ENCODE measurements at regions not wholly inside any gene's neighbourhood (a gene's known extent, or its start where the extent isn't known, plus 50 kb on each side); places are given as distances from the start of the nearest gene placed in this dataset.
"Not testable (repeated sequence)": the region's sequence is repeated elsewhere in the genome, so short reads cannot be mapped to it uniquely, and the experiment has no call there.

DNA sequence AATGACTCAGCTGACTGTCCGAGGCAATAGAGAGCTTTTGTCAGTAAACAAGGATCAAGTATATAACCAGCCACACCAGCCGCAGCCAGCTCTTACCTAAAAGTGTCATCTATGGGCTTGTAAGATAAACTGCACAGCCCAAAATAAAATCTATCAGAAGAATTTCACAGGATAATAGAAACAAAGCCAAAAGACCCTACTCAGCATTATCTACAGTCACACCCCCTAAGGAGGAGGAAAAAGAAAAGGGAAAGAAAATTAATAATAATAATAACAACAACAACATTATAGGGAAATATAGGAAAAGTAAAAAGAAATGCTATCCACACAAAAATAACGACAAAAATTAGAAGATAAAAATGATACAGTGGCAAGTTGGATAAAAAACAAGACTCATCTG, 1883.8 kb downstream of the OLFM4 start:
- no peak for DNase-seq

DNA sequence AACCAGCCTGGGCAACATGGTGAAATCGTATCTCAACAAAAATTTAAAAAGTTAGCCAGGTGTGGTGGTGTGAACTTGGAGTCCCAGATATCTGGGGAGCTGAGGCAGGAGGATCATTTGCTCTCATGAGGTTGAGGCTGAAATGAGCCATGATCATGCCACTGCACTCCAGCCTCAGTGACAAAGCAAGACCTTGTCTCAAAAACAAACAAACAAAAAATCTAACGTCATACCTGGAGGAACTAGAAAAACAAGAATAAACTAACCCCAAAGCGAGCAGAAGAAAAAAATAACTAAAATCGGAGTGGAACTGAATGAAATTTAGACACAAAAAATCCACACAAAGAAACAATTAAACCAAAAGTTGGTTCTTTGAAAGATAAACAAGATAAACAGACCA, 1885.1 kb downstream of the OLFM4 start:
- DNase-seq = no peak

DNA sequence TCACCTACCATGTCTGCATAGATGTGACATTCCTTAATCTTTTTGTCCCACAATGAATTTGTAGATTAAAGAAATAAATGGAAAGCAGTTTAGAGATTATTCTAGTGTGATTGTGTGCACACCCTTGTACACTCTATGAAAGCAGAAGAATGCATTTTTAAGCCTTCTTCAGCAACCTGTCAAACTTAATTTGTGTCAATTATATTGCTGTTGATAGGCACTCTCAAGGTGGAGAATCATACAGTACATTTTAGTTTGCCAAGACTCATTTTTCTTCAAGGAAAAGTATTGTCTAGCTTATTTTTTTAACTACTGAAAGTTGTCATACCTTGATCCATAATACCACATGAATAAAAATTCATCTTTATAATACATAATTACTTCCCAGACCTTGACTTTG, 1898.9 kb downstream of the OLFM4 start:
- no peak for DNase-seq

DNA sequence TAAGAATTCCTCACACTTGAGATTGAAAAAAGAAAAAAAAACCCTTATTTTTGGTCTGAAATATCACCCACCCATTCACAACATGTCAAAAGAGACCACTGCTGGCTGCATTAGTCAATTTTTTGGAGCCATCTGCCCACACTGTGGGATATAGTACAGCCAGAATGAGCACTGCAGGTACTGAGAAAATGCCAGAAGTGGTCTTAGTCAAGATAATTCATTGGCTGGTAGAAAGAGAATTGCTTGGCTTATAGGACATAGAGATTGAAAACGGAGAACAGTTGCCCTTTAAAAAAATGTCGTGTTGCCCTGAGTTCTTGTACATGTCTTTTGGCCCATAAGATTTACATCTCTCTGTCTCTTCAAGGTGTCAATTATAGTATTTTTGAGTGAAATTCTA, 1899.5 kb downstream of the OLFM4 start:
- DNase-seq = no peak

DNA sequence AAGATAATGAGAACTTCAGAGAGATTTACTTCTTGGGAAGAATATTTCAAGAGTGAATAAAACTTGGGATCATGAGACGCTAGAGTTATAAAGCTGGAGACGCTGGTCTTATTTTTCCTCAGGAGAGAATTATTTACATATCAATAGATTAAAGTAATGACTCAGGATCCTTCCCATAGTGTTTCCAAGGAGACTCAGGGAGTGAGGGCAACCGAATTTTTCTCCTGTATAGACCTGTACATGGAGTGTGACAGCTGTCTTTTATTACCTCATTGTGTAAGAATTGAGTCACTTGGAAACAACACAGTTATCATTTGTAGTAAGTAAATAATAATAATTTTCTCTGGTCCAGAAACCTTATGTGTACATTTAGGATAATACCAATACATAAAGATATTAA, 1905.5 kb downstream of the OLFM4 start:
- no peak for DNase-seq

DNA sequence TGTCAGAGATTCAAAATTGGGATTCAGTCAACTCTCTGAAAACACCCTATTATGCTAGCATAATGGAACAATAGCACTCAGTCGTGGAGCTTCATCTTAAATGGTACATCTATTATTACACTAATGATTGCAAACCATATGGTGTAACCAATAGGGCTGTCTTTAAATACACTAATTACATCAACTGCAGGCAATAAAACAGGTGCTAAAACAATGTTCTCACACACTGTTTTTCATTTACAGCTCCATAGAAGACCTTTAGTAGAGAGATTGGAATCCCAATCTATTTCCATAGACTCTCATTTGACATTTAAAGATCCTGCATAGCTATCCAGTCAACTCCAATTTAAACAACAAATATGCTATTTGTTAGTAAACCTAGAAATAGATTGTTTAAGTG, 1917.4 kb downstream of the OLFM4 start:
- DNase-seq = no peak

DNA sequence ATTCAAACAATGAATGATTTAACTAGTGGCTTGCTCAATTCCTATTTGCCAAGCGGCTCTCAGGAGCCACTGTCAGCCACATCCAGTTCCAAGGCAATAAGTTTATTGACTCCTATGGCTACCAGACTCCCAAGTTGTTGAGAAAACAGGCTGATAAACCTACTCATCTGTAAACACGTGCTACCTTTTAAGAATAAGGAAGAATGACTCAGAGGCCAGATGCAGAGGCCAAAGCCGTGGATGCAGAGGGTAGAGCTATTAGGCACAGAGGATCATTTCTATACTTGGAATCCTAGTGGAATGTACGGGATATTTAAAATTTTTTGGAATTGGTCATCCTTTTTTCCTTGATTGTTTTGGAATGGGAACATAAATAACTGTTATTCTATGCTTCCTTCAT, 1921.1 kb downstream of the OLFM4 start:
- no peak for DNase-seq

DNA sequence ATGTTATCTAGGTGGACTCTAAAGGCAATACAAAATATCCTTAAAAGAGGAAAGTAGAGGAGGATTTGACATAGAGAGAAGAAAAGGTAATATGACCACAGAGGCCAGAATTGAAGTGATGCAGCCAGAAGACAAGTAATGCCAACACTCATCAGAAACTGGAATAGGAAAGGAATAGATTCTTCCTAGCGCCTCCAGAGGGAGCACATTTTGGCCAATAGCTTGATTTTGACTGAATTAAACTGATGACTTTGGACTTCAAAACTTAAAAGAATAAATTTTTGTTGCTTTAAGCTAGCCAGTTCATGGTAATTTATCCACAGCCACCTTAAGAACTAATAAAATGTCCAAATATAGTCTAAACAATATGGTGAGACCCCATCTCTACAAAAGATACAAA, 1921.9 kb downstream of the OLFM4 start:
- DNase-seq = no peak

DNA sequence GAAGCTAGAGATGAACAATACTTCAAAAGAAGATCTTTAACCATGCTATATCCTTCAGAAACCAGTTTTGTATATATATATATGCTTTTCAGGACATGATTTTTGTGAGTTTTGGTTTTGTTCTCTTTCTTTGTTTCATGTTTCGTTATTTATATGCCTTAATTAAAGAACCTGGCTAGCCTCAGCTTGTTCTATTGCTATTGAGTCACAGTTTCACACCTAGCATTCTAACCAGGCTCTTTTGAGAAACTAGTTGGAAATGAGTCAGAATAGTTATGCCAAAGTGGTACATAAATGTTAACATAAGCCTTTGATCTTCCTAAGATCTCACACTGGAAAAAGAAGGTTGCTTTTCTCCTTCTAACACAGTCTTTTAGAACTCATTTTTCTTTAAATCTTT, 1925.2 kb downstream of the OLFM4 start:
- no peak for DNase-seq

DNA sequence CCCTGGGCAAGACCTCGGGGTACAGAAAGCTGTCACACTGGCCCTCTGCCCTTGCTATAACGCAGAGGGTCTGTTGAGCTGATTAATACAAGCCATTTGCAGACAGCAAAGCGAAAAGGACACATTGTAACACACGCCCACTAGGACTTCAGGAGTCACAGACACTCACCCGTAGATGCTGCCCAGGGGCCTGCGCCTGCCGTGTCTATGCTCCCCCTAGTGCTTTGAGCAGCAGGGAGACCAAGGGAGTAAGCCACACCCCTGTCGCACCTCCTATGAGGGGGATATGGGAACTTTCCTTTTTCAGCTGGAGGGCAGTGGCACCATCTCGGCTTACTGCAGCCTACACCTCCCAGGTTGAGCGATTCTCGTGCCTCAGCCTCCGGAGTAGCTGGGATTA, 1930.2 kb downstream of the OLFM4 start:
- no peak for DNase-seq

DNA sequence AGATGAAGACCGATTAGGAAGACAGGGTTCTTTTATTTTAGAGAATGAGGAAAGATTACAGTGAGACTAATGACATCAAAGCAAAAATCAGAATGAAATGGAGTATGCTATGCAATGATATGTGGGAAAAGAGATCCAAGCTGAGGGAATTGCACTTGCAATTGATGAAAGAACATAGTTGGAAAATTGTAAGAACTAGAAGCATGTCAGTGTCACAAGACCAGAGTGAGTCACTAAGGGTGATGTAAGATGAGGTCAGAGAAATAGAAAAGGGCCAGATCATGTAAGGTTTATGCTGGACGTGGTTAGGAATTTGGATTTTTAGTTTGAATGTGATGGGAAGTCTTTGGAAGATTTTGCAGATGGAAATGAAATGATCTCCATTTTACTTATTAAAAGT, 1937.3 kb downstream of the OLFM4 start:
- DNase-seq = no peak

DNA sequence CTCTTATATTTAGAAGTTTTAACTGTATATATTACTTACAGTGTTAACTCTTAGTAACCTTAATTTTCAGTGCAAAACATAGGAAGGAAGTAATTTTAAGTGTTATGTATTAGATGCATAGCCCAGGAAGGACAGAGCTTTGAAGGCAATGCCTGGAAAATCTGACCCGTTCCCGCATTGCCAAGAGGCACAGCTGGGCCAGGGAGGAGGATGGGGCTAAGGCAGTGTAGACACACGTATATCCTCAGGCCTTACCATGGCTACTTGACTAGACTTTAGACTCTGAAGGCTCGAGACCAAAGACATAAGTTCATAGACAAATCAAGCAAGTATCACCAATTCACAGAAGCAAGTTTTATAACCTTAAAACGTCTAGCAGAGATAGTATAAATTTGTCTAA, 1944.2 kb downstream of the OLFM4 start:
- no peak for DNase-seq

DNA sequence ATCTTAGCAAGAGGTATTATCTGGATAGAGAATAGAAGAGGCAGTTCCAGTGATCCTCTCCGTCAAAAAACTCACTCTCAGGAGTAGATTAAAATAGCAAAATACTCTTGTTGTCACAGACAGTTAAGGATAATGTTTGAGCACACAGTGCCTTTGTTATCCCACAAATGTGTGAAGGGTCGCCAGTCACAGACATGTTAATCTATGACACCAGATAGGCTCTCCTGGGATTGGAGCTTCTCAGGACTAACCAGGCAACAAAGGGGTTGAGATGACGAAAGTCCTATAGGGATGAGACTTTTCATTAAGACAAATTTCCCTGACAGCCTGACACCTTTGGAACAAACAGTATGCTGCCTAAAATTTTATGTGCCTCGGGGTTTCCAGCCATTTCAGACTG, 1947.1 kb downstream of the OLFM4 start:
- no peak for DNase-seq

DNA sequence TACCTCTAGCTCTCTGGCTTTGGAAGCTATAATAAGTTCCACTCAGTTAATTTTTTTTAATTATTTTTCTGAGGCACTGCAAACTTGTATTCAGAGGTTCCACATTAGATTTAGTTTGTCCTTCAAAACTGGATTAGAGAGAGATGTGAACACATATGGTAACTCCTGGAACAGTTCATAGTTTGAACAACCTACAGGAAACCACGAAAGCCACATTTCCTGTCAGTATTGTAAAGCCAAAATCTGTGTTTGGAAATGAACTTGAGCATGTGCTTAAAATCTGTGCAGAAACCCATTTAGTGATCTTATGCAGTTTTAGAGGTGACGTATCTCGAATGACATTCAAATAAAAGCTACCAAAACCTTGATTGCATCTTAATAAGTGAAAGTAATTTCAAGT, 1952.0 kb downstream of the OLFM4 start:
- no peak for DNase-seq

DNA sequence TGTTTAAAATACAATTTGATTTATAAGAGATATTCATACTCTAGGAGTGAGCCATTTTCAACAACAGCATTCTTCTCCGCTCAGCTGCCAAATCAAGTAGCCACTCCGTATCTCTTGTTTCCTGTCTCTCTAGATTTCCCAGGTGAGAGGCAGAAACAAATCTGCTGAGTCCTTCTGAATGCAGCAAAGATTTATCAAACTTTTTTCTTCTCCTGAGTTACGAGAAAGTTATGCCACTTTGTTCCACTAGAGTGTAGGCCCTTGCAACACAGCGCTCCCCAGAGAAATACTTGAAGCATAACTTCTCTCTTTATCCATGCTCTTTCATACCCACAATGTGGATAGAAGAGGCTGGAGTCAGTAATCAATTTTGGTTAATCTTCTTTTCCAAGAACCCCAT, 1960.8 kb downstream of the OLFM4 start:
- DNase-seq = no peak

DNA sequence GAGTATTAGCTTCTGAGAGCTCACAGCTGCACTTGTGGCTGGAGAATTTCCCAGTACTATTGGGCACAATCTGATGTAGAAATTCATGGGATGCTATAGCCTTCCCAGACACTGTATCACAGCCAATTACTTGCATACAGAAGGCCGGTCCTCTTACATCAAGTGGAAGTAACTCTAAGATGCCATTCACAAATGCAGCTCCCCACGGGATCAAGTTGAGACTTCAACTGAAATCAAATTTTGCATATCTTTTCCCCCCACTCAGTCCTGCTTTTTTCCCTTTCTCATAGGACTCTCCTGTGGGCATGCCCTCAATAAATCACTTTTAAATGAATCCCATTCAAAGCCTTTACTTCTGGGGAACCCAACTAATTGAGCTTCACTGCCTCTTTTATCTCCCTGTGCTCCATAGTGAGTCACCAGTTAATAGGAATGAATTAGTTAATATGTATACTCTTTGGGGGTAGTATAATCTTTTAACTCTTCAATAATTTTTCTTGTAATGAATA, 1970.8 kb downstream of the OLFM4 start:
- DNase-seq = no peak

DNA sequence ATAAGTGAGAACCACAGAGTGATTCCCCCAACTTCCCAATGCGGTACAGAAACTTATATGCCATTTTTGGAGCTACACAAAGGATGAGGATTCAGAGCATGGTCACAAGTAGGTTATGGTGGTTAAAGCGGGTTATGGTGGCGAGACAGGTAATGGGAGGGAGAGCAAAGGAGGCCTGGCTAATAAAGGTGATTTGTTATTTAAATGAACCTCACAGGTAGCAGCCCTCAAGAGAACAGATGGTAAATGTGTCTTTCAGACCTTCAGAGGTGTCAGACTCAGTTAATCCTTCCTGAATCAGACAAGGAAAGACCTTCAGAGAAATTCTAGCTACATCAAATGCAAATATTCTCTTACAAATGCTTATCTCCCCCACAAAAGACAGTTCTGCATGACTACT, 1971.4 kb downstream of the OLFM4 start:
- DNase-seq = no peak

DNA sequence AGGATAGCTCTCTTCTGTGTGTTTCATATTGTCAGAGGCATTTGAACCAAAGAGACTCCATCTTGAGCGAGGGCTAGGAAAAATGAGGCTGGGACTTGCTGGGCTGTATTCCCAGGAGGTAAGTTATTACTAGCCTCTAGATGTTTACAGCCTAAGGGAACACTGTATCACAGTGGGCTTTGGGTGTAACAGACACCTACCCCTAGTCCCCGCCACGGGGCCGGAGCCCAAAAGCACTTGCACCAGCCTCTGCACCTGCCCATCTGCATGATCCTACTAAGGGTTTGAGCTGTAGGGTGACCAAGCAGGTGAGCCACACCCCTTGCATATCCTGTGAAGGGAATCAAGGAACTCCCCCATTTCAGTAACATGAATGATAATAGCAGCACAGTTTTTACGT, 1972.2 kb downstream of the OLFM4 start:
- DNase-seq = no peak

DNA sequence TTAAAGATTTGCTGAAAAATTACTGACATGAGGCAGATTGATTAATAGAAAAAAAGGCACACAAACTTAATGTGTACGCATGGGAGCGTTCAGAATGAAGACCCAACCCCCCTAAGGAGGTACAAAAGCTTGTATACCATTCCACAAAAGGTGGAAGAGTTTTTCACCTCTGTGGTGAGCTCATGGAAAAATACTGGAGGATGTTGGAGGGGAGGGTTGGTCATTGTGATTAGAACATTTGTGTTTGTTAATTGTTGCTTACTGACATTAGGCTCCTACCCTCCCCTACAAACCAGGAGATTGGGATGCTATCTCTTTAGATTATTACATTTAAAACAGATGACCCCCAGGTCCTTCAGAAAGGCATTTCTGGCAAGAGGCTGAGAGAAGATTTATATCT, 1973.3 kb downstream of the OLFM4 start:
- no peak for DNase-seq

DNA sequence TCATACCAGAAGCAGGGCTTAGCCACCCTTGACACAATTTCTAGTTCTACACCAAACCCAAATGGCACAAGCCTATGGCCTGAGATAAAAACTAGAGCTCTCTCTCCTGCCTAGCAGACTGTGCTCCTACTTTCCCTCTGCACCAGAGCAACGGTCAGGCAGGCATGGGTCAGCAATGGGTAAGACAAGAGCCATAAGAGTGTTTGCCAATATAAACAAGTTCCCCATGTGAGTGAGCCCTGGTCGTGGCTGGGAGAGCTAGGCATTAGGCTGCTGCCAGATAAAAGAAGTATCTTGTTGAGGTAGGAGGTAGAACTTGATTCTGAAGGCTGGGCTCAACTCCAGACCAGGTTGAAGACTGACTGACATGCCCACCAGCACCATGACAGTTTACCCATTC, 1979.1 kb downstream of the OLFM4 start:
- DNase-seq = no peak

DNA sequence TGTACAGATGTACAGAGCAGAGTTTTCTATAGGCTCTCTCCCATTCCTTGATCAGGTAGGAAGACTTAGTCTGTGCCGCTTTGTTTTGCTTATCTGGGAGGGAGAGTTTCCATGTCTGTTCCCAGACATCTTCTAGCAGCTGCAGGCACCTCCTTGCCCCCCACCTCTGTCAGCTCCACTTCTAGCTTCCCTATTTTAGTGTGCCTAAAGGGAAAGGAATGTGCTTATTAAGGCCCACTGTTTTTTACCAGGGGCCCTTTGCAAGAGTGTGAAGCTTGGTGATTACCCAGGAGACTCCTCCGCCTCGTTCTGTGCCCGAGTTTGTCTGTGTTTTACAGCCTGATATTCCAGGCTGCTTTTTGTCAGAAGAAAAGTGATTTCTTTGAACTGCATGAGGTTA, 1984.4 kb downstream of the OLFM4 start:
- DNase-seq = no peak

DNA sequence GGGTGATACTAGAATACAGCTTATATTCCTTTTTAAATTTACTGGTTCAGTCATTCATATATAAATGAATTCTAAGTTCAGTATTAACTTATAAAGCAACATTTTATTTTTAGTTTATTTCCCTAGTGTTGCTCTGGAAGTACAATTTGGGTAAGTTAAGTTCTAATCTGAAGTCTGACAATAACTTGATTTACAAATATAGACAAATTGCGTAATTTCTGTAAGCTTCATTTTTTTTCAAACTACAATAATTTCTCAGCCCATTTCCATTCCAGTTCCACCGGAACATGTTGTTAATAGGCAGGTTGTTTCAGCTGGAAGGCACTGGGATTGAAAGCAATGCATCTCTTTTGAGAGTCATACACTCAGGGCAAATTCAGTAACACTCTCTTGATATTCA, 2000.7 kb downstream of the OLFM4 start:
- no peak for DNase-seq

DNA sequence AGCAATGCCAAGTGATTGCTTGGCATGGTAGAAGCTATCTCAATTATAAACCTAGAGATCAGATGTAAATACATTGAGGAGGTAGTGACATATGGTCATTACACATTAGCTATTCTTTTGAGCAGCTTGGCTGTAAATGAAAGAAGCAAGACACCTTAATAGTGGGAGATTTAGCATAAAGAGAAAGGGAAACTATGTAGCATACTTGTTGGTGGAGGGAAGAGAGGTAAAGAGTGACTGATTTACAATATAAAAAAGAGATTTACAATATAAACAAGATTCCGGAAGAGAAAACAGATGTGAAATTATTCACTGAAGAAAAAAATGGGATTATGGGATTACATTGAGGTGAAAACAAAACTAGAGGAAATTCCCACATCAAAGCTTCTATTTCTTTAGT, 2009.6 kb downstream of the OLFM4 start:
- DNase-seq = no peak

DNA sequence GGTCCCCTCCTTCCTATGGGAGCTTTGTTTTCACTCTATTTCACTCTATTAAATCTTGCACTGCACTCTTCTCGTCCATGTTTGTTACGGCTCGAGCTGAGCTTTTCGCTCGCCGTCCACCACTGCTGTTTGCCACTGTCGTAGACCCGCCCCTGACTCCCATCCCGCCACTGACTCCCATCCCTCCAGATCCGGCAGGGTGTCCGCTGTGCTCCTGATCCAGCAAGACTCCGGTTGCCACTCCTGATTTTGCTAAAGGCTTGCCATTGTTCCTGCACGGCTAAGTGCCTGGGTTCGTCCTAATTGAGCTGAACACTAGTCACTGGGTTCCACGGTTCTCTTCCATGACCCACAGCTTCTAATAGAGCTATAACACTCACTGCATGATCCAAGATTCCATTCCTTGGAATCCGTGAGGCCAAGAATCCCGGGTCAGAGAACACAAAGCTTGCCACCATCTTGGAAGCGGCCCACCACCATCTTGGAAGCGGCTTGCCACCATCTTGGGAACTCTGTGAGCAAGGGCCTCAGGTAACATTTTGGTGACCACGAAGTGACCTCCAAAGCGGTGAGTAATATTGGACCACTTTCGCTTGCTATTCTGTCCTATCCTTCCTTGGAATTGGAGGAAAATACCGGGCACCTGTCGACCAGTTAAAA, 2025.4 kb downstream of the OLFM4 start:
- DNase-seq = not testable (repeated sequence)

DNA sequence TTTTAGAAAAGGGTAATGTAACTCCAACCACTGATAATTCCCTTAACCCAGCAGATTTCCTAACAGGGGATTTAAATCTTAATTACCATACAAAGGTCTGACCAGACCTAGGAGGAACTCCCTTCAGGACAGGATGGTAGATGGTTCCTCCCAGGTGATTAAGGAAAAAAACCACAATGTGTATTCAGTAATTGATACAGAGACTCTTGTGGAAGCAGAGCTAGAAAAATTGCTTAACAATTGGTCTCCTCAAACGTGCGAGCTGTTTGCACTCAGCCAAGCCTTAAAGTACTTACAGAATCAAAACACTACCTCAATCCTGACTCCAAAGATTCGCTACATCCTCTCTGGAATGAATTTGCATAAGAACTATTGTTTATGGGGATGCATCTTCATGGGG, 2027.1 kb downstream of the OLFM4 start:
- DNase-seq = not testable (repeated sequence)

Measured in inflammatory macrophage (primary cell).